GM12878 (cell line): ENCODE measurements at regions not wholly inside any gene's neighbourhood (a gene's known extent, or its start where the extent isn't known, plus 50 kb on each side); places are given as distances from the start of the nearest gene placed in this dataset.

Experiments used
- ATAC-seq: fragments of 200-7000 bp; cut with Tn5 transposase; 3 replicates; pipeline ENCODE4 v1.9.1; 2020; ENCODE audit warnings: mild to moderate bottlenecking, moderate library complexity
- BruUV-seq: library from RNA; stranded (reverse); fragments of 400-500 nt; replicated peaks from 2 replicates; lab custom pipeline; 2021; lab: Mats Ljungman, UMichigan
- CTCF ChIA-PET: fragments of 300-600 bp; sonication (Branson Sonifier 250); formaldehyde crosslinking; extraction: SDS; loops from one replicate; lab custom pipeline; 2021; ENCODE audit warnings: inconsistent platforms; lab: Yijun Ruan, JAX
- POLR2A ChIA-PET: fragments of 350-600 bp; formaldehyde crosslinking; extraction: SDS; loops from one replicate; lab custom pipeline; 2021; ENCODE audit warnings: inconsistent platforms; lab: Charles Lee
- RAD21 ChIA-PET: fragments of 300-600 bp; sonication (Branson Sonifier 250); formaldehyde crosslinking; loops from one replicate; lab custom pipeline; 2023; ENCODE audit warnings: antibody characterized with exemption; ENCODE audit not compliant: unreplicated experiment; lab: Charles Lee
- SMC1A ChIA-PET: fragments of 300-600 bp; sonication (Branson Sonifier 250); formaldehyde crosslinking; loops from one replicate; lab custom pipeline; 2023; ENCODE audit not compliant: unreplicated experiment, uncharacterized antibody; lab: Charles Lee
- DNase-seq: peaks from one replicate; pipeline ENCODE4 v3.0.0-alpha.2; 2011; ENCODE audit warnings: low read depth, low spot score
- FAIRE-seq: peaks from 3 replicates; lab custom pipeline; 2011; peaks lifted over from hg19 to GRCh38; lab: Jason Lieb, UNC
- H2AFZ ChIP-seq: 2 replicates; pipeline ENCODE4 v1.6.0; 2011; ENCODE audit warnings: low read depth, low read length, control low read depth; ENCODE audit not compliant: control insufficient read depth
- H3K27ac ChIP-seq: 2 replicates; pipeline ENCODE4 v1.5.1; 2011; ENCODE audit warnings: control low read depth; ENCODE audit not compliant: control insufficient read depth, insufficient read depth
- H3K27me3 ChIP-seq, 2 experiments: replicated peaks in 1 of 2; 2 replicates each; pipeline versions ENCODE4 v1.6.0 to v1.6.1; 2011; ENCODE audit warnings: low read length in 1 of 2; ENCODE audit not compliant: control insufficient read depth in 2 of 2, insufficient read depth in 2 of 2
- H3K36me3 ChIP-seq, 2 experiments: 2 replicates each; pipeline ENCODE4 v1.5.1; 2011; ENCODE audit warnings: low read length in 1 of 2; ENCODE audit not compliant: control insufficient read depth in 2 of 2, insufficient read depth in 2 of 2
- H3K4me1 ChIP-seq: 2 replicates; pipeline ENCODE4 v1.6.1; 2011; ENCODE audit warnings: mild to moderate bottlenecking, low read length, moderate library complexity, mixed read lengths; ENCODE audit not compliant: control insufficient read depth, insufficient read depth
- H3K4me2 ChIP-seq: 2 replicates; pipeline ENCODE4 v1.6.0; 2011; ENCODE audit warnings: control low read depth; ENCODE audit not compliant: control insufficient read depth, insufficient read depth
- H3K4me3 ChIP-seq: fragments of 200-600 bp; sonication (generic); 2 replicates; pipeline ENCODE4 v1.5.1; 2016
- H3K79me2 ChIP-seq: 2 replicates; pipeline ENCODE4 v1.6.0; 2011; ENCODE audit warnings: low read length; ENCODE audit not compliant: control insufficient read depth, insufficient read depth
- H3K9ac ChIP-seq: 2 replicates; pipeline ENCODE4 v1.8.0; 2011; ENCODE audit warnings: low read length, control low read depth, mixed read lengths; ENCODE audit not compliant: control insufficient read depth, insufficient read depth
- H3K9me3 ChIP-seq: replicated peaks from 3 replicates; pipeline ENCODE4 v1.5.1; 2011; ENCODE audit warnings: mild to moderate bottlenecking, low read length; ENCODE audit not compliant: control insufficient read depth, insufficient read depth
- H4K20me1 ChIP-seq: 2 replicates; pipeline ENCODE4 v1.6.0; 2011; ENCODE audit not compliant: control insufficient read depth, insufficient read depth
- BRCA1 ChIP-seq: IDR thresholded peaks from 2 replicates; pipeline ENCODE4 v1.6.1; 2011; ENCODE audit warnings: low read depth, low read length, improper control_type of control experiment
- CREB1 ChIP-seq: IDR thresholded peaks from 2 replicates; pipeline ENCODE4 v1.6.1; 2012; ENCODE audit warnings: low read depth, mild to moderate bottlenecking, inconsistent platforms
- CREM ChIP-seq: IDR thresholded peaks from 2 replicates; pipeline ENCODE4 v1.6.1; 2014; ENCODE audit warnings: antibody characterized with exemption, low read depth
- FOXM1 ChIP-seq: IDR thresholded peaks from 2 replicates; pipeline ENCODE4 v1.6.1; 2012; ENCODE audit warnings: low read depth, mild to moderate bottlenecking, inconsistent platforms, low read length, moderate library complexity
- KAT2A ChIP-seq: conservative IDR thresholded peaks from 2 replicates; pipeline ENCODE4 v1.6.1; 2011; ENCODE audit warnings: low read depth, low read length; ENCODE audit not compliant: control insufficient read depth
- MEF2A ChIP-seq: IDR thresholded peaks from 2 replicates; pipeline ENCODE4 v1.6.1; 2011; ENCODE audit warnings: low read depth, mild to moderate bottlenecking, low read length, moderate library complexity; ENCODE audit not compliant: insufficient read depth
- MXI1 ChIP-seq: fragments of 150-350 bp; IDR thresholded peaks from 2 replicates; pipeline ENCODE4 v1.6.1; 2011; ENCODE audit warnings: low read depth, mild to moderate bottlenecking, inconsistent platforms, low read length, improper control_type of control experiment
- NFIC ChIP-seq: IDR thresholded peaks from 2 replicates; pipeline ENCODE4 v1.6.1; 2012; ENCODE audit warnings: low read depth, mild to moderate bottlenecking, inconsistent platforms, low read length, moderate library complexity
- POU2F2 ChIP-seq: IDR thresholded peaks from 3 replicates; pipeline ENCODE4 v1.6.1; 2011; ENCODE audit warnings: low read depth, mild to moderate bottlenecking, low read length, borderline replicate concordance
- RB1 ChIP-seq: fragments of 450-650 bp; formaldehyde crosslinking; IDR thresholded peaks from 2 replicates; pipeline ENCODE4 v1.6.1; 2017; ENCODE audit warnings: mild to moderate bottlenecking, borderline replicate concordance
- SIN3A ChIP-seq: IDR thresholded peaks from 2 replicates; pipeline ENCODE4 v1.6.1; 2012; ENCODE audit warnings: low read depth, low read length, improper control_type of control experiment
- WGBS: methylation state at CpG from one replicate; pipeline ENCODE4 v1.1.6; 2016; ENCODE audit warnings: low lambda C conversion rate; ENCODE audit not compliant: insufficient replicate concordance, insufficient coverage; ENCODE audit errors: missing lambda C conversion rate; 5-methylcytosine and 5-hydroxymethylcytosine counted together
- in situ Hi-C: fragments of 300-500 bp; cut with MboI; formaldehyde crosslinking; loops from 9 replicates; pipeline ENCODE4 v1.14.3; 2018; ENCODE audit warnings: mixed read lengths
- intact Hi-C: fragments of 100-400 bp; cut with micrococcal nuclease; formaldehyde crosslinking; loops from one replicate; pipeline ENCODE4 v1.14.2; 2022; ENCODE audit not compliant: unreplicated experiment
- TF ChIP-seq, protein P1 (sequence below): fragments of 450-650 bp; IDR thresholded peaks from 2 replicates; pipeline ENCODE4 v1.6.1; 2017; ENCODE audit warnings: mild to moderate bottlenecking
- TF ChIP-seq, protein P2 (sequence below): IDR thresholded peaks from 2 replicates; pipeline ENCODE4 v1.6.1; 2012; ENCODE audit warnings: low read depth, low read length, improper control_type of control experiment
- TF ChIP-seq, protein P3 (sequence below): IDR thresholded peaks from 2 replicates; pipeline ENCODE4 v1.6.1; 2011; ENCODE audit warnings: borderline replicate concordance, low read depth, mild to moderate bottlenecking, moderate library complexity, mixed read lengths, low read length; ENCODE audit not compliant: insufficient read depth; ENCODE audit errors: extremely low read length

DNA sequence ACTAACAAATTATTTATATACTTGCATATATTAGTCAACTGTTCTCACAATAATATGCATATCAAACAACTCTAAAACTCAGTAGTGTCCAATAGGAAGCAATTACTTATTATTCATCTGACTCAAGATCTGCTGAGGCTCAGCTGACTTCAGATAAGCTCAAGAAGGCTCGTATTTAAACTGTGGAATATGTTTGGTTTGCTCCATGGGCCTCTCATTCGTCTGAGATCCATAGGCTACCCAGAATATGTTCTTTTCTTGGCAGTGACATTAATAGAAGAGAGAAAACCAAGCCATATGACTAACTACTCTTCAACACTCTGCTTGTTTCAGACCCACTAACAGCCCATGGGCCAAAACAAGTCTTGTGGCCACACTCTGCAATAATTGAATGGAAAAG is 107.7 kb upstream of the MAP2 start:
- Histone ChIP-seq H3K79me2 (no peaks in the 10 kb centered on the region), H4K20me1 (no peaks in the 10 kb centered on the region), H3K27ac (no peak overlapping the region), H3K36me3 (no peaks in the 10 kb centered on the region), H3K27me3 (no peaks in the 10 kb centered on the region), H3K9me3 (no peaks in the 10 kb centered on the region), H3K4me3 (no peak overlapping the region), H3K4me2 (no peak overlapping the region), H3K4me1 (no peaks in the 10 kb centered on the region), H2AFZ (no peak overlapping the region), H3K9ac (no peak overlapping the region)
- ChIA-PET RAD21 (interaction anchor here (0.6 kb wide), 1 partner anchor 8 kb away, joined by 3 read pairs; no protein-coding TSS in a partner anchor), SMC1A (no interaction called here), CTCF (no interaction called here), POLR2A (no interaction called here)
- no TSS peak for BruUV-seq
- intact Hi-C loops (no loop called here), in situ Hi-C loops (no loop called here)
- FAIRE-seq: no peak
- DNase-seq: no peak
- 5% methylated on average over 2 of the region's 2 CpGs for WGBS
- no peak for TF ChIP-seq MXI1
- TF ChIP-seq RB1: no peak
- TF ChIP-seq, protein P1, sequence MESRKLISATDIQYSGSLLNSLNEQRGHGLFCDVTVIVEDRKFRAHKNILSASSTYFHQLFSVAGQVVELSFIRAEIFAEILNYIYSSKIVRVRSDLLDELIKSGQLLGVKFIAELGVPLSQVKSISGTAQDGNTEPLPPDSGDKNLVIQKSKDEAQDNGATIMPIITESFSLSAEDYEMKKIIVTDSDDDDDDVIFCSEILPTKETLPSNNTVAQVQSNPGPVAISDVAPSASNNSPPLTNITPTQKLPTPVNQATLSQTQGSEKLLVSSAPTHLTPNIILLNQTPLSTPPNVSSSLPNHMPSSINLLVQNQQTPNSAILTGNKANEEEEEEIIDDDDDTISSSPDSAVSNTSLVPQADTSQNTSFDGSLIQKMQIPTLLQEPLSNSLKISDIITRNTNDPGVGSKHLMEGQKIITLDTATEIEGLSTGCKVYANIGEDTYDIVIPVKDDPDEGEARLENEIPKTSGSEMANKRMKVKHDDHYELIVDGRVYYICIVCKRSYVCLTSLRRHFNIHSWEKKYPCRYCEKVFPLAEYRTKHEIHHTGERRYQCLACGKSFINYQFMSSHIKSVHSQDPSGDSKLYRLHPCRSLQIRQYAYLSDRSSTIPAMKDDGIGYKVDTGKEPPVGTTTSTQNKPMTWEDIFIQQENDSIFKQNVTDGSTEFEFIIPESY: no peak
- TF ChIP-seq CREB1: no peak
- no peak for TF ChIP-seq NFIC
- no peak for ATAC-seq

DNA sequence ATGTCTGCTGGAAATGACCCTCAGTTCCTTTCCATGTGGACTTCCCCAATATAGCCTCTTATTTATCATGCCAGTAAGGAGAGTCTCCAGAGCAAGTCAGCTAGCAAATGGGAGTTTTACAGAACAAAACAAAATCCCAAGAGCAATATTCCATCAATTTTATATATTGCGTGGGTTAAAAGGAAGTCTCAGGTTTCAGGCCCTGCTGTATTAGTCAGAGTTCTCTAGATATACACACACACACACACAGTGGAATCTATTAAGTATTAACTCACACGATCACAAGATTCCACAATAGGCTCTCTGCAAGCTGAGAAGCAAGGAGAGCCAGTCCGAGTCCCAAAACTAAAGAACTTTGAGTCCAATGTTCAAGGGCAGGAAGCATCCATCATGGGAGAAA is 102.8 kb upstream of the MAP2 start:
- no peaks in the 10 kb centered on the region for H3K36me3 ChIP-seq
- no peaks in the 10 kb centered on the region for H3K9me3 ChIP-seq
- ChIA-PET SMC1A (no interaction called here), CTCF (interaction anchor here (1.2 to 1.3 kb wide), 2 partner anchors 8 to 14 kb away, joined by 4 to 5 read pairs; no protein-coding TSS in a partner anchor), POLR2A (no interaction called here), RAD21 (no interaction called here)
- 52% methylated on average over 3 of the region's 3 CpGs for WGBS
- intact Hi-C loops: loop anchor here (5.0 kb wide), 1 partner anchor 854 kb away; no protein-coding TSS in a partner anchor
- H3K27ac ChIP-seq: no peak overlapping the region
- DNase-seq (no peak), ATAC-seq (no peak), FAIRE-seq (no peak)
- H3K27me3 ChIP-seq: no peaks in the 10 kb centered on the region
- H3K9ac ChIP-seq: no peak overlapping the region
- H4K20me1 ChIP-seq: no peaks in the 10 kb centered on the region
- no peaks in the 10 kb centered on the region for H3K79me2 ChIP-seq
- no peak overlapping the region for H3K4me3 ChIP-seq
- no peak overlapping the region for H3K4me2 ChIP-seq
- no peak overlapping the region for H2AFZ ChIP-seq
- in situ Hi-C loops: no loop called here
- BruUV-seq: no TSS peak
- no peaks in the 10 kb centered on the region for H3K4me1 ChIP-seq
- no peak for TF ChIP-seq CREM
- TF ChIP-seq, protein P2, sequence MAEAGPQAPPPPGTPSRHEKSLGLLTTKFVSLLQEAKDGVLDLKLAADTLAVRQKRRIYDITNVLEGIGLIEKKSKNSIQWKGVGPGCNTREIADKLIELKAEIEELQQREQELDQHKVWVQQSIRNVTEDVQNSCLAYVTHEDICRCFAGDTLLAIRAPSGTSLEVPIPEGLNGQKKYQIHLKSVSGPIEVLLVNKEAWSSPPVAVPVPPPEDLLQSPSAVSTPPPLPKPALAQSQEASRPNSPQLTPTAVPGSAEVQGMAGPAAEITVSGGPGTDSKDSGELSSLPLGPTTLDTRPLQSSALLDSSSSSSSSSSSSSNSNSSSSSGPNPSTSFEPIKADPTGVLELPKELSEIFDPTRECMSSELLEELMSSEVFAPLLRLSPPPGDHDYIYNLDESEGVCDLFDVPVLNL: no peak
- TF ChIP-seq KAT2A: no peak
- no peak for TF ChIP-seq BRCA1
- TF ChIP-seq, protein P3, sequence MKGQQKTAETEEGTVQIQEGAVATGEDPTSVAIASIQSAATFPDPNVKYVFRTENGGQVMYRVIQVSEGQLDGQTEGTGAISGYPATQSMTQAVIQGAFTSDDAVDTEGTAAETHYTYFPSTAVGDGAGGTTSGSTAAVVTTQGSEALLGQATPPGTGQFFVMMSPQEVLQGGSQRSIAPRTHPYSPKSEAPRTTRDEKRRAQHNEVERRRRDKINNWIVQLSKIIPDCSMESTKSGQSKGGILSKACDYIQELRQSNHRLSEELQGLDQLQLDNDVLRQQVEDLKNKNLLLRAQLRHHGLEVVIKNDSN: no peak
- no peak for TF ChIP-seq FOXM1
- TF ChIP-seq SIN3A: no peak
- no peak for TF ChIP-seq MEF2A
- TF ChIP-seq POU2F2: no peak
